GM18505 (cell line): ENCODE measurements at regions not wholly inside any gene's neighbourhood (a gene's known extent, or its start where the extent isn't known, plus 50 kb on each side); places are given as distances from the start of the nearest gene placed in this dataset.

Experiments used
- ATAC-seq: cut with Tn5 transposase; IDR thresholded peaks from one replicate; pipeline ENCODE4 v1.9.1; 2021; ENCODE audit not compliant: unreplicated experiment
- POLR2A ChIP-seq: IDR thresholded peaks from 4 replicates; pipeline ENCODE4 v1.6.1; 2011; ENCODE audit warnings: borderline replicate concordance; ENCODE audit not compliant: insufficient read depth, insufficient read length; ENCODE audit errors: extremely low read depth

DNA sequence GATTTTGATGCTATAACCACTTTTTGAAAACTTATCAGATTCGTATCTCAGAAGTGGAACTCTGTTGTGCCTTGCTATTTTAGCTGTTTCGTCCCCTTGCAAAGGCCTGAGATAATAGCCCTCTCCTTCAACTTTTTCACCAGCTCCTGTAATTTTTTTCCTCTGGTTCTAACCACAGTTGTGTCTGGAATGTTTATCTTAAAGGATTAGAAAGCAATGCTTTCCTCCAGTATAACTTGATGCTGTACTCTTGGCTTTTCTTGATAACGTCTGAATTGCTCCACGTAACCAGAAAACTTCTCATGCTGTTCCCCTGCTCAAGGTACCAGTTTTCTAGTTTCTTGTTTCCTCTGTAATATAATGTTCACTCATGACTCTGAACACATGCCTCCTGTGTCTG is 209.4 kb downstream of the DTWD2 start:
- no peak for ATAC-seq

DNA sequence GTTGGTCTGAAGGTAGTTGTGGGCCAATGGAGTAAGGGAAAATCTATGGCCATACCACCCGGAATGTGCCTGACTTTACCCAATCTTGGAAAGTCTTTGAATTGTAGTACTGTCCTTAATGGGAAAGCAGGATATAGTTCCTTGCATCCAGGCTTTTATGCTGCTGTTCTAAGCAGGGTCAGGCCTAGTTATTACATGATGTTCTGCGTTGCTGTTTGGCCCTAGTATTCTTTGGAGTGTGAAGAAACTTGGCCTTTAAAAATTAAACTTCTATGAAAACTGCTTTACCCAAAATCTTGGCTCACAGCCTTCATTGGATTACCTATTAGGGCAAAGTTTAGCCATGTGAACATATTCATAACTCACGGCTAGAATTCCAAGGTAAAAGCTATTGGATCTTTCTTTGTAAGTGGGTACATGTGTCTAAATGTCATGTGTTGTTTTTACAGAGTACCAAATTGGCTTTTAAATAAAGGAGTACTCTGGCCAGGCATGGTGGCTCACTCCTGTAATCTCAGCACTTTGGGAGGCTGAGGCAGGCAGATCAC is 211.1 kb downstream of the DTWD2 start:
- TF ChIP-seq POLR2A: no peak
- ATAC-seq: no peak

More for the DNA sequence above, 209.4 kb downstream of the DTWD2 start:
- TF ChIP-seq POLR2A: no peak

DNA sequence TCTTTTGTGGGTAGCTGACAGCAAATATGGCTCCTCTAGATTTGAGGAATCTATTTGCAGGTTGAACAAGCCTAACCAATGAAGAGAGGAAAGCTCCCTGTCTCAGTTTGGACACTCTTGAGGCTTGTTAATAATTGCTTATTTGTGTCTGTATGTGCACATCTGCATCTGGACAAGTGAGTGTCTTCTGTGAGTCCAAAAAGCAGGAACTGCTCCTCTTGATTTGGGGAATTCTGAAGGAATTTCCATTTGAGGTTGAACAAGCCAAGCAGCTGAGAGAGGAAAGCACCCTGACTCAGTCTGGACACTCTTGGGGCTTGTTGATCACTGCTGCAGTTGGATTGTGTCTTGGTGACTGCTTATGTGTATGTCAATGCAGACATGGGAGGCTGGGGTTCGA is 211.6 kb downstream of the DTWD2 start:
- no peak for TF ChIP-seq POLR2A
- ATAC-seq: peak; percentile 49

DNA sequence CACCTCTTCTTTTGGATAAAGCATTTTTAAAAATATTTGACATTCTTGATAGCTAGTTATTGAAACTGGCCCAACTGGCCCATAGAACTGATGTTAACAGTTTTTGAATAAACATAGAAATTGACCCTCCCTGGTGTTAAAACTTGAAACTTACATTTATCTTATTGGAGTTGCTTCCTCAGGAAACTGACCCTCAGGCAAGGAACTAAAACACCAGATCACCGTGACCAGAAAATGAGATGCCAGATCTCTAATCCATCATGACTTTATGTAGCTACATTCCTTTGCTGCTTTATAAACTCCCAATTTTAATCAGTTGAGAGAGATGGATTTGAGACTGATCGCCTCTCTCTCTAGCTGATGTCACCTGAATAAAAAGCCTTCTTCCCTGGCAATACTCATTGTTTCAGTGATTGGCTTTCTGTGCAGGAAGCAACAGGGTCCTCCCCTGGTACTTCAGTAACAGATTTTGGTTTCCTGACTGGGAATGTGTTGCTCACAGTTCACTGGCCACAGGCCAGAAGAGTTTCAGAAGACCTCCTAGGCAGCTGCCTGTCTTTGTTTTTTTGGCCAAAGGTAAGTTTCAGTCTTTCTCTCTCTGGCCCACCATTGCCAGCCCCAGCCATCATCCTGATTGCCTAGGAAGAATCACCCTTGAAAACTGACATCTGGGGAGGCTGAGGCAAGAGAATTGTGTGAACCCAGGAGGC is 212.4 kb downstream of the DTWD2 start:
- TF ChIP-seq POLR2A: no peak
- peak; percentile 60 for ATAC-seq

DNA sequence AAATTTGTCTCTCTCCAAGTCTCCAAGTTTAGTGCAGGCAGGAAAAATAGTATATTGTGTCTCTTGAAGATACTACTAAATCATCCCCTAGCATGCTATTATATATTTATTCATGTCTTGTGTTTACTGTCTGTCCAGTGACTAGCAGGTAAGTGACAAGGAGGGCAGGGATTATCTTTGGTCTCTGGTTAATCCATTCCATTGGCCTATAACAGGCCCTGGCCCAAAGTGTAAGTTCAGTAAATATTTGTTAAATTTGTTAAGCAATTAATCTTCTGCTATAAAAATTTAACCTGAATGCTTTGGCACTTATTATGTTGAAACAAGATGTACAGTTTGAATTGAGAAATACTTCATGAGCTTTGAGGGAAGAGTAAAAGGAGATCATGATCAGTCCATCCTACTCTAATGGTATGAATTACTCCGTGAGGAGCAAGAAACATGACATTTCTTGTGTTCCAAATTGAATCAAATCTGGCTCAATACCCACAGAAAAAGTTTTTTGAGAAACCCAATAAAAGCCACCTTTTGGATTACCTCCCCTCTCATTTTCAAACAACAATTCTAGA is 219.7 kb downstream of the DTWD2 start:
- no peak for TF ChIP-seq POLR2A
- ATAC-seq: no peak

DNA sequence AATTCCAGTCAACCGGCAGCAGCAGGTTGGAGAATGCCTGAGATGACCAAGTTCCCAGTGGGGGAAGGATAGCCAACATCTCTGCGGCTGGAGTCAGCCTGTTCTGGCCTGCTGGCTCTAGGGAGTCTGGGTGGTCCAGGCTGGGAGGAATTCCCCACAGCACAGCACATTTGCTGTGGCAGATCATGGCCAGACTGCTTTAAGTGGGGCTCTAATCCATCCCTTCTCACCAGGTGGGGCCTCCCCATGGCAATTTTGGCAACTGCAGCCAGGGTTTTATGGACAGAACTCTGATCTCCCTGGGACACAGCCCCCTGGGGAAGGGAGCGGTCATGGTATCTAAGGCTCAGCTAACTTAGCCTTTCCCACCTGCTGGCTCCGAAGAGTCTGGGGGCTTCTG is 226.1 kb downstream of the DTWD2 start:
- ATAC-seq: no peak
- TF ChIP-seq POLR2A: no peak

DNA sequence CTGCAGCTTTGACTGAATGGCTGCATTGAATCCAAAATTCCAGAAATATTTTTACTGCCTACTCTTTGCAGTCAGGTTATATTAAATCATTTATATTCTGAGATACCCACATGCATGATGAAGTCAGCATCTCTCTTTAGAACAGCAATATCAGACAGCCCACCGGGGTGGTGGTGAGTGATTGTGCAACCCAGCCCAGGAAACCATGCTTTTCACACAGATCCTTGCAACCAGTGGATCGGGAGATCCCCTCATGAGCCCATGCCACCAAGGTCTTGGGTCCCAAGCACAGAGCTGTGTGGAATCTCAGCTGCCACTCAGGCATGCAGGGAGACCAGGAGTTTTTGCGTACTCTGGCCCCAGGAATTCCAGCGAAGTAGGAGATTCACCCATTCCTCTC is 226.5 kb downstream of the DTWD2 start:
- no peak for TF ChIP-seq POLR2A
- ATAC-seq: no peak

DNA sequence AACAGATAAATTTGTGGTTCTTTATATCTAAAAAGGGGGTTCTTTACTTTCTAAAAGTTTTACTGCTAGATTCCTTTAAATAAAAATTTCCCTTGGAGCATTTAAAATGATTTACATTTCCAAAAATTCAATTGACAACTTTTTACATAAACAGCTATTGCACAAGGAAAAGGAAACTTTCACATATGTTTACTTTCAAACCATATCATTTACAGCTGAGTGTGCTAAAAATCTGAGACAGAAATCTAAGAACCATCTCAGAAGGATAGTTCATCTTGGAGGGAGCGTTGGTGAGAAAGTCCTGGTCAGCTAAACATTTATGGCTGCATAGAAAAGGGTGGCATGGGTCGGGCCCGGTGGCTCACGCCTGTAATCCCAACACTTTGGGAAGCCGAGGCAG is 235.4 kb downstream of the DTWD2 start:
- no peak for TF ChIP-seq POLR2A
- ATAC-seq: no peak

DNA sequence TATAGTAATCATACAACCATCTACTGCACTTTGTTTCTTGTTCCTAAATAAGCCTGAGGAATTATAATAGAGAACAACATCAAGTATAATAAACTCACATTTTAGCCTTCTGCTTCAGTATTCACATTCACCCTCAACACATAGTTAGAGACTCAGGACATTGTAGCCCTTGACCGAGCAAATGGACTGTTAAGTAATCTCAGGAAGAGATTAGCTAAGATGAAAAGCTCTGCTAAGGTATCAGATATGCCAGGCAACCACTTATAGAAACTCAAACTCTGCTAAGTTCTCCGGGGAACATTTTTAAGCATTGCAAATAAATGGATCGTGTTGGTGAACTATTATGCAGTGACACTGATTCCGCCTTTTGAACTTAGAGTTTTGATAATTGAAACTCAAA is 252.0 kb downstream of the DTWD2 start:
- TF ChIP-seq POLR2A: no peak
- no peak for ATAC-seq

DNA sequence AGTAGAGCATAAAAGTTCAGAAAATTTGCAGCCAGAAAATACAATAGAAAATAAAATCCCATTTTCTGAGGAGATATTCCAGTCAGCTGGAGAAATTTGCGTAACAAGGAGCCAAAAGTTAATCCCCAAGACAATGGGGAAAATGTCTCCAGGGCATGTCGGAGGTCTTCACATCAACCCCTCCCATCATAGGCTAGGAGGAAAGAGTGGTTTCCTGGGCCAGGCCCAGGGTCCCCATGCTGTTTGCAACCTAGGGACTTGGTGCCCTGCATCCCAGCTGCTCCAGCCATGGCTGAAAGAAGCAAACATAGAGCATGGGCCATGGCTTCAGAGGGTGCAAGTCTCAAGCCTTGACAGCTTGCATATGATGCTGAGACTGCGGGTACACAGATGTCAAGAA is 255.0 kb downstream of the DTWD2 start:
- no peak for TF ChIP-seq POLR2A
- ATAC-seq: no peak

DNA sequence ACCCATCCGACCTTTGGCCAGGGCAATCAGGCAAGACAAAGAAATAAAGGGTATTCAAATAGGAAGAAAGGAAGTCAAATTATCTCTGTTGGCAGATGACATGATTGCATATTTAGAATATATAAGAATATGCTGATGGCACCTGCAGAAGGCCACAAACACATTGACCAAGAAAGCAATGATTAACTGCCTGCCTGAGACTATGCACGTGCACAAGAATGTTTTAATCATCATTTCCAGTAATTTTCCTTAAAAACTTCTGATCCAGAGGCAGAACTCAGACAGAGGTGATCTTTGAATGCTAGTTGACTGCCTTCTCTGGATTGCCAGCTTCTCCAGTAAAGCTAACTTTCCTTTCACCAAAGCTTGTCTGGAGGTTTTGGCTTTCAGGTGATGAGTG is 260.2 kb downstream of the DTWD2 start:
- no peak for ATAC-seq
- no peak for TF ChIP-seq POLR2A

DNA sequence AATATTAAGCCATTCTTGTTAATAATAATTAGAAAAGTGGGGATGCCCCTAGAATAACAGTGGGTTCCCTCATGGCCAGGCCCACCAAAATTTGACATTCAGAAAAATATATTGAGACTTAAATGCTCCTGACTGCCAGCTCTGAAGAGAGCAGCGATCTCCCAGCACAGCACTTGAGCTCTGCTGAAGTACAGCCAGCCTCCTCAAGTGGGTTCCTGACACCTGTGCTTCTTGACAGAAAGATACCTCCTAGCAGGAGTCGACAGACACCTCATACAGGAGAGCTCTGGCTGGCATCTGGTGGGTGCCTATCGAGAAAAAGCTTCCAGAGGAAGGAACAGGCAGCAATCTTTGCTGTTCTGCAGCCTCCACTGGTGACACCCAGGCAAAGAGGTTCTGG is 261.5 kb downstream of the DTWD2 start:
- ATAC-seq: no peak
- TF ChIP-seq POLR2A: no peak

DNA sequence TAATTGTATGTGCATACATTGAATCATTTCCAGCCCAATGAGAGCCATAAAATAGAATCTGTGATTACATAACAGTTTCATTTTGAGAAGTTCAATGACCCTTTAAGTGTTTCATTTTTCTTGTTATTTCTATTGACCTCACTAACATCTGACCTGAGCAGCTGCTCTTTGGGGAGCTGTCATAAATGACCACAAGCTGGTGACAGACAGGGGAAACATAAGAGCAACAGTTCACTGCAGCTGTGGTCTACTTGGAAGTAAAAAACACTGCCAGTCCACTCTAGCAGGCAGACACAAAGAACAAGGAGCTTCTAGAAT is 265.4 kb downstream of the DTWD2 start:
- TF ChIP-seq POLR2A: no peak
- ATAC-seq: peak; percentile 61

DNA sequence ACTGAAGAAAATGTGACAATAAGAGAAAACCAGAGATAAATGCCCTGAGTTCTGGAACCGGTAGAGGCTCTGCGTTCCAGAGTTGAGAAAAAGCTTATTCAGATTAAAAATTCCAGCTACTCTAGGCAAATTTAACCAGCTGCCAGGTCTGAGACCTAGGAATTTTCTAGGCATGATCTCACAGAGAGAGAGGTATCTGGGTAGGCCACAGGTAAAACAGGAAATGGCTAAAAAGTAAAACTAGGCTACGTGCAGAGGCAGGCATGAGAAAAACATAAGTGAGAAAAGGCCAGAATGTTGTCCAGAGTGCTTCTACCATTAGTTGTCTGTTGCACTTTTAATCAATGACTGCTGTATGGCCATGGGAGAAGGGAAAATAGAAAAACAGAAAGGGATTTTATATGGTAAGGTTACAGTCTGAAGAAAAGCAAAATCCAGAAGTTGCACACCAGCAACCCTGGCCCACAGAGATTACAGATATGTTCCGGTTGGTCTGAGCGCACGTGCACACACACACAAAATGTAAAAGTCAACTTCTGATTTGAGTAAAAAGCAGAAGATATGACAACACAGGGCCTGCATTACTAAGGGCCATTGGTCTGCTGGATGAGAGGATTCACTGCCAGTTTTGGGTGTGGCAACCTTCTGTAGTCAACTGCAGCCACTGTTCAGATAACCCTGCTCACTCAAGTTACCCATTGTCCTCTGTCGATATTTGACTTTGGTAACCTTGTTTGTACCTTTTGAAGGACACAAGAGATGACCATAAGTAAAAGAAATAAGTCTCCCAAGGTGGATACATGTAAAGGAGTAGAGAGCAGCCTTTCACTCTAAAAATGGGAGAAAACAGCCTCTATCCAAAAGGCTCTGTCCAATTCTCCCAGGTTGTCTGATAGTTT is 266.0 kb downstream of the DTWD2 start:
- peak; percentile 84 for ATAC-seq
- no peak for TF ChIP-seq POLR2A

DNA sequence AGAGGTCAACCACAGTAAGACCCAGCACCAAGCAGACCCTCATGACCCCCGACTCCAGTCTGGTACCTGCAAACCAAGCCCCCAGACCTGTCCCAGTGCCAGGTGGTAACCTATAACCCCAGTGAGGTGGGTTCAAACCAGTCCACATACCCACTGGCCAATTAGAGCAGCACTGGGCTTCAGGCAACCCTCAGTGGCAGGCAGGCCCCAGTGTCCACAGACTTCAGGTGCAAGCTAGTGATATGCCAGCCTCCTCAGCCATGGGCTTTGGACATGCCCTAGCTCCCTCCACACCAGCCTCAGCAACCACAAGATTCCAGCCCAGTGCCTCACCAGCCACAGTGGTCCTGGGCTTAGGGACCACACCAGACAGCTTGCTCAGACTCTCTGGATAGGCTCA is 276.6 kb downstream of the DTWD2 start:
- ATAC-seq: no peak
- TF ChIP-seq POLR2A: no peak
